ENCODE measurements at regions not wholly inside any gene's neighbourhood (a gene's known extent, or its start where the extent isn't known, plus 50 kb on each side); places are given as distances from the start of the nearest gene placed in this dataset.

DNA sequence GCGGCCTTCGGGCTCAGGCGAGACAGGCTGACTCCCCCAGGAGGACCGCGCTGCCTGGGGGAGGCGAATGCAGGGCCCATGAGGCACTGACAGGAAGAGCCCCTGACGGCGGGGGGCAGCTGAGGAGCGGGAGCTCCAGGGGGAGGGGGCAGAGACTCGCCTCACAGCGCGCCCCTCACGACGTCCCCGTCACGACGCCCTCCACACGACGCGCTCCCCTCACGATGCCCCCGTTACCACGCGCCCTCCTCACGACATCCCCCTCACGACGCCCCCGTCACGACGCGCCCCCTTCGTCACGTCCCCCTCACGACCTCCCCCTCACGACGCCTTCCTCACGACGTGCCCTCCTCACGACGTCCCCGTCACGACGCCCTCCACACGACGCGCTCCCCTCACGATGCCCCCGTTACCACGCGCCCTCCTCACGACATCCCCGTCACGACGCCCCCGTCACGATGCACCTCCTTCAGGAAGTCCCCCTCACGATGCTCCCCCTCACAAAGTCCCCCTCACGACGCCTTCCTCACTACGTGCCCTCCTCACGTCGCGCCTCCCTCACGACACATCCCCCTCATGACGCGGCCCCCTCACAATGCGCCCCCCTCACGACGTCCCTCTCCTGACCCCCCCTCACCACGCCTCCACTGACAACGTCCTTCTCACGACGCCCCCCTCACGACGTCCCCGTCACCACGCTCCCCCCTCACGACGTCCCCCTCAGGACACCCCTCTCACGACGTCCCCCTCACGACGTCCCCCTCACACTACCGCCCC lies 99.6 kb downstream of the ING1 start:
- no peak overlapping the region for H3K27ac Mint-ChIP-seq
- CTCF ChIA-PET: interaction anchor here (0.7 kb wide), 1 partner anchor 219 kb away, joined by 3 read pairs; no protein-coding TSS in a partner anchor
- H3K4me1 Mint-ChIP-seq: peaks cover 6% of the 10 kb centered on the region
- H3K9me3 Mint-ChIP-seq: no peaks in the 10 kb centered on the region
- ATAC-seq (ENCODE audit: low read depth) (no peak), DNase-seq (no peak)
- no peak overlapping the region for H3K4me3 Mint-ChIP-seq
- POLR2A ChIA-PET: no interaction called here
- H3K27me3 Mint-ChIP-seq: peaks cover 40% of the 10 kb centered on the region
- intact Hi-C loops (cut with micrococcal nuclease): no loop called here
- TF ChIP-seq CTCF (IDR thresholded peaks at IDR 0.05): no peak
- no peaks in the 10 kb centered on the region for H3K36me3 Mint-ChIP-seq (ENCODE audit: low read depth)

DNA sequence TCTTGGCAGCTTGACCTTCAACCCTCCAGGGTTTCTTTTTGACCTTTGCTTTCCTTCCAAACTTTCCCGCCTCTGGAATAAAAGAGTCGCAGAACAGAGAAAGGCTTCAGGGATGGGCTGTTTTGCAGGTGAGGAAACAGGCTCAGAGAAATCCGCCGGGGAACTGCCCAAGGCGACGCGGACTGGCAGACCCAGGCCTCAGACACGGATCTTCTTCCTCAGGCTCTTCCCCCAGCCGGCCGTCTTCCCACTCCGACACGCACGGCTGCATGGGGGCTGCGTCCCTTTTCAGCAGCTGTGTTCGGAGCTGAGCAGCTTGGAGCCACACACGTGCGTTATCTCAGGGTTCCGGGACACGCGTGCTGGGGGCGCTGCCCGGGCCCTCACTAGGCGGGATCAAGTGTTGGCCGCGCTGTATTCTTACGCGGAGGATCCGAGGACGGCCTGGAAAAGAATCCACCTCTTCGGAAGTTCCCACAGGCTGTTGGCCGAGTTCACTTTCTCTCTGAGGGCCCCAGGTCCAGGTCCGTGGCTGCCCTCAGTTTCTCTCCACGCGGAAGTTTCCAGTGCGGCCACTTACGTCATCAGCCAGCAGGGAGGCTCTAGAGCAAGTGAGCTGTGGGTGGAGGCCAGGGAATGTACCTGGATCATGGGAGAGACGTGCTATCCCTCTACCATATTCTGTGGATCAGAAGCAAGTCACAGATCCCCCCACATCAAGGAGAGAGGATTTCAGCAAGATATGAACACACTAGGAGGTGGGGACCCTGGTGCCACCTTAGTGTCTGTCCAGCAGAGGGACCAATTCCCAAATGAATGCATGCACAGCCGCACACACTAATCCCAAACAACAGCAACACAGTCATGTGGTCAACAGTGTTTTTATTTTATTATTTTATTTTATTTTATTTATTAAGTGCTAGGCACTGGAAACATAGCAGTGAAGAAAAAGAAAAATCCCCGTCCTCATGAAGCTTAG lies 100.4 kb downstream of the ING1 start:
- no peak for DNase-seq
- Mint-ChIP-seq H3K27me3 (peaks cover 34% of the 10 kb centered on the region), H3K4me1 (peaks cover 6% of the 10 kb centered on the region), H3K4me3 (no peak overlapping the region), H3K27ac (no peak overlapping the region), H3K36me3 (ENCODE audit: low read depth) (no peaks in the 10 kb centered on the region), H3K9me3 (no peaks in the 10 kb centered on the region)
- no peak for ATAC-seq (ENCODE audit: low read depth)
- intact Hi-C loops (cut with micrococcal nuclease): no loop called here
- no peak for TF ChIP-seq CTCF (IDR thresholded peaks at IDR 0.05)
- POLR2A ChIA-PET: no interaction called here
- CTCF ChIA-PET: no interaction called here

- Mint-ChIP-seq H3K4me3 (no peak overlapping the region), H3K27ac (no peak overlapping the region), H3K36me3 (ENCODE audit: low read depth) (no peaks in the 10 kb centered on the region), H3K9me3 (no peaks in the 10 kb centered on the region), H3K27me3 (peaks cover 26% of the 10 kb centered on the region), H3K4me1 (peaks cover 9% of the 10 kb centered on the region)
- ChIA-PET POLR2A (no interaction called here), CTCF (interaction anchor here (1.0 kb wide), 1 partner anchor 360 kb away, joined by 4 read pairs; no protein-coding TSS in a partner anchor)
- DNase-seq (no peak), ATAC-seq (ENCODE audit: low read depth) (no peak)
- intact Hi-C loops (cut with micrococcal nuclease): no loop called here
- no peak for TF ChIP-seq CTCF (IDR thresholded peaks at IDR 0.05)
Observed at GRCh38 chr13:110815471-110816204, 99.2 kb downstream of the ANKRD10 start.

GRCh38 chr13:110816500-110816899 lies 98.4 kb downstream of the ANKRD10 start:
- ATAC-seq (ENCODE audit: low read depth): no peak
- Mint-ChIP-seq H3K9me3 (no peaks in the 10 kb centered on the region), H3K4me1 (peaks cover 8% of the 10 kb centered on the region), H3K27me3 (peaks cover 18% of the 10 kb centered on the region), H3K27ac (no peak overlapping the region), H3K36me3 (ENCODE audit: low read depth) (no peaks in the 10 kb centered on the region), H3K4me3 (no peak overlapping the region)
- TF ChIP-seq CTCF (IDR thresholded peaks at IDR 0.05): no peak
- intact Hi-C loops (cut with micrococcal nuclease): no loop called here
- DNase-seq: no peak
- ChIA-PET POLR2A (no interaction called here), CTCF (interaction anchor here (1.0 to 1.2 kb wide), 2 partner anchors 132 to 361 kb away, joined by 3 to 4 read pairs; no protein-coding TSS in a partner anchor)

All from activated B cell treated with CpG ODN at 0.5 μM for 24 hours (primary cell).